HL-60 (cell line): ENCODE measurements at regions not wholly inside any gene's neighbourhood (a gene's known extent, or its start where the extent isn't known, plus 50 kb on each side); places are given as distances from the start of the nearest gene placed in this dataset.

Experiments used
- CTCF ChIP-seq: IDR thresholded peaks from one replicate; pipeline ENCODE4 v1.5.1; 2011; ENCODE audit warnings: low read length, control low read depth, inconsistent platforms; ENCODE audit not compliant: insufficient read depth
- GABPA ChIP-seq: IDR thresholded peaks from 2 replicates; pipeline ENCODE4 v1.6.1; 2012; ENCODE audit warnings: low read depth
- POLR2AphosphoS5 ChIP-seq: IDR thresholded peaks from 2 replicates; pipeline ENCODE4 v1.6.1; 2012; ENCODE audit warnings: low read depth

- TF ChIP-seq CTCF, result no peak
- TF ChIP-seq GABPA, result no peak
- no peak for TF ChIP-seq POLR2AphosphoS5
Observed at GRCh38 chr4:30341731-30342130, 378.4 kb upstream of the PCDH7 start.
